ENCODE measurements at regions not wholly inside any gene's neighbourhood (a gene's known extent, or its start where the extent isn't known, plus 50 kb on each side); places are given as distances from the start of the nearest gene placed in this dataset.
"Not testable (repeated sequence)": the region's sequence is repeated elsewhere in the genome, so short reads cannot be mapped to it uniquely, and the experiment has no call there.

- H3K79me2 ChIP-seq (ENCODE audit: control insufficient read depth, insufficient read depth, low read length); H3K4me1 ChIP-seq (ENCODE audit: control insufficient read depth, extremely low read depth, insufficient read depth, low read length); DNase-seq (ENCODE audit: low read depth in 2 of 2); H3K36me3 ChIP-seq (ENCODE audit: control insufficient read depth, insufficient read depth, low read length); H3K4me2 ChIP-seq (ENCODE audit: extremely low read depth, insufficient read depth, low read length); H4K20me1 ChIP-seq (ENCODE audit: control insufficient read depth, extremely low read depth, insufficient read depth, low read length); H3K27me3 ChIP-seq (ENCODE audit: control insufficient read depth, insufficient read depth, low read length); H3K4me3 ChIP-seq (replicated peaks in 1 of 4; ENCODE audit: control extremely low read depth in 1 of 4, insufficient read depth in 1 of 4, low read depth in 3 of 4, low read length in 4 of 4); H3K9ac ChIP-seq (ENCODE audit: insufficient read depth, low read length); H2AFZ ChIP-seq (ENCODE audit: low read length); H3K27ac ChIP-seq (ENCODE audit: insufficient read depth, low read length); H3K9me3 ChIP-seq (ENCODE audit: control insufficient read depth, insufficient read depth, low read depth, low read length): not testable (repeated sequence)
Measured at GRCh38 chr7:135872861-135873260, 104.3 kb downstream of the MTPN start.

- Histone ChIP-seq H4K20me1 (ENCODE audit: control insufficient read depth, extremely low read depth, insufficient read depth, low read length) (no peaks in the 10 kb centered on the region), H3K79me2 (ENCODE audit: control insufficient read depth, insufficient read depth, low read length) (no peaks in the 10 kb centered on the region), H3K4me2 (ENCODE audit: extremely low read depth, insufficient read depth, low read length) (no peak overlapping the region), H3K9me3 (ENCODE audit: control insufficient read depth, insufficient read depth, low read depth, low read length) (no peaks in the 10 kb centered on the region), H3K27me3 (ENCODE audit: control insufficient read depth, insufficient read depth, low read length) (no peaks in the 10 kb centered on the region), H3K36me3 (ENCODE audit: control insufficient read depth, insufficient read depth, low read length) (no peaks in the 10 kb centered on the region), H2AFZ (ENCODE audit: low read length) (no peak overlapping the region), H3K4me3 (replicated peaks in 1 of 4; ENCODE audit: control extremely low read depth in 1 of 4, insufficient read depth in 1 of 4, low read depth in 3 of 4, low read length in 4 of 4) (no peak overlapping the region), H3K27ac (ENCODE audit: insufficient read depth, low read length) (no peak overlapping the region), H3K9ac (ENCODE audit: insufficient read depth, low read length) (no peak overlapping the region), H3K4me1 (ENCODE audit: control insufficient read depth, extremely low read depth, insufficient read depth, low read length) (no peaks in the 10 kb centered on the region)
- TF ChIP-seq EZH2 (IDR thresholded peaks at IDR 0.05; ENCODE audit: low read length, missing control alignments), result no peak
- TF ChIP-seq CTCF (conservative IDR thresholded peaks at IDR 0.05 in 1 of 2, IDR thresholded peaks at IDR 0.05 in 1 of 2; ENCODE audit: low read depth in 1 of 2, low read length in 2 of 2), result no peak
- peak in 1 of 2 donors; percentile 73 for DNase-seq (ENCODE audit: low read depth in 2 of 2)
Measured at GRCh38 chr7:135862586-135863340, 114.2 kb upstream of the FAM180A start.

- Histone ChIP-seq H2AFZ (ENCODE audit: low read length) (no peak overlapping the region), H3K4me1 (ENCODE audit: control insufficient read depth, extremely low read depth, insufficient read depth, low read length) (no peaks in the 10 kb centered on the region), H3K9me3 (ENCODE audit: control insufficient read depth, insufficient read depth, low read depth, low read length) (no peaks in the 10 kb centered on the region), H3K36me3 (ENCODE audit: control insufficient read depth, insufficient read depth, low read length) (no peaks in the 10 kb centered on the region), H3K9ac (ENCODE audit: insufficient read depth, low read length) (no peak overlapping the region), H4K20me1 (ENCODE audit: control insufficient read depth, extremely low read depth, insufficient read depth, low read length) (no peaks in the 10 kb centered on the region), H3K4me2 (ENCODE audit: extremely low read depth, insufficient read depth, low read length) (no peak overlapping the region), H3K27me3 (ENCODE audit: control insufficient read depth, insufficient read depth, low read length) (no peaks in the 10 kb centered on the region), H3K4me3 (replicated peaks in 1 of 4; ENCODE audit: control extremely low read depth in 1 of 4, insufficient read depth in 1 of 4, low read depth in 3 of 4, low read length in 4 of 4) (no peak overlapping the region), H3K27ac (ENCODE audit: insufficient read depth, low read length) (no peak overlapping the region), H3K79me2 (ENCODE audit: control insufficient read depth, insufficient read depth, low read length) (no peaks in the 10 kb centered on the region)
- peak in 1 of 2 donors; percentile 44 for DNase-seq (ENCODE audit: low read depth in 2 of 2)
- TF ChIP-seq EZH2 (IDR thresholded peaks at IDR 0.05; ENCODE audit: low read length, missing control alignments) (no peak), CTCF (conservative IDR thresholded peaks at IDR 0.05 in 1 of 2, IDR thresholded peaks at IDR 0.05 in 1 of 2; ENCODE audit: low read depth in 1 of 2, low read length in 2 of 2) (no peak)
Measured at GRCh38 chr7:135859538-135859937, 110.9 kb upstream of the FAM180A start.

Measured in fibroblast of lung (primary cell).